IPS-NIHi11 (cell line): ENCODE measurements at regions not wholly inside any gene's neighbourhood (a gene's known extent, or its start where the extent isn't known, plus 50 kb on each side); places are given as distances from the start of the nearest gene placed in this dataset.

ENCODE experiments used
- DNase-seq: peaks from one replicate; pipeline ENCODE4 v3.0.0; 2012; ENCODE audit warnings: mixed read lengths, low spot score

DNA sequence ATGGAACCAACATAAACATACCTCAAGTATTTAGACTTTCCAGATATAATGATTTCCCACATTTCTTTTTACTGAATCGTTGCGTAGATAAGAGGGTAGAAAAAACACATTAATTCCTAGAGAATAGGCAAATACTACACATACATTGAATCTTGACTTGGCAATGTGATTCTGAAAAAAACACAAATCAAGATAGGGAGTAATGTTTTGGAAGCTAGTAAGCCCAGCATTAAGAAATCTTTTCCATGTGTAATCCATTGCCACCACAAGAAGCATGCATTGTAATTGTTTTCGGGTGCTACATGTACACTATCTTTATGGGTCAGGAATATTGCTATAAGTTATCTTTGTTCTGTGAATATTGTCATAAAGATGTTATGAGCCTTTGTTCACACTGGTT, 269.8 kb upstream of the PDGFD start:
- no peak for DNase-seq

DNA sequence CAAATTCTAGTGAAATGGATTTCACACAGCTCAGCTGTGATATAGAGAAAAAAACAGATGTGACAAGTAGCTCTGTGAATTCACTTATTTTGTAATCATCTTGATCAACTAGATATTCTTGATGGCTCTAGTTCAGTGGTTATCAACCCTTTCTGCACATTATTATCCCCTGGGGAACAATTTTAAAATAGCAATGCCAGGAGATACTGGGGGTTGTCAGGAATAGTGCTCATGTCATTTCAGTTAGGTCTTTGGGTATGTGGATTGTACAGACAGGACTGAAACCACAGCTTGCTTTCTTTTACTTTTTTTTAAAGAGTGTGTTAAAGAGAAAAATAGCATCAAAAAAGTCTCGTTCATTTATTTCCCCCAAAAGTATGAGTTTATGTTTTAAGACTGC, 269.0 kb upstream of the PDGFD start:
- DNase-seq = no peak

- no peak for DNase-seq
Measured at GRCh38 chr11:104432526-104432925, 268.6 kb upstream of the PDGFD start.

- DNase-seq = no peak
Measured at GRCh38 chr11:104422324-104422944, 258.5 kb upstream of the PDGFD start.

DNA sequence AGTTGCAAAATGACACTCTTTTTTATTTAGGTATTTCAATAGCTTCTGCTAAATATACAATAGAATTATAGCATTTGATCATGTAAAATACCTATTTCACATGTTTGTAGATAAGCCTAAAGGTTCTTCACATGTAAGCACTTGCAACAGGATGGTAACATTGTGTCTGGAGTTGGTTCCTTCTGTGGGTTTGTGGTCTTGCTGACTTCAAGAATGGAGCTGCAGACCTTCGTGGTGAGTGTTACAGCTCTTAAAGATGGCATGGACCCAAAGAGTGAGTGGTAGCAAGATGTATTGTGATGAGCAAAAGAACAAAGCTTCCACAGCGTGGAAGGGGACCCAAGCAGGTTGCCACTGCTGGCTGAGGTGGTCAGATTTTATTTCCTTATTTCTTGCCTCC, 246.4 kb upstream of the PDGFD start:
- no peak for DNase-seq

GRCh38 chr11:104408630-104409029, 244.7 kb upstream of the PDGFD start:
- DNase-seq = no peak

GRCh38 chr11:104405277-104405676, 241.3 kb upstream of the PDGFD start:
- no peak for DNase-seq

GRCh38 chr11:104404231-104405175, 240.6 kb upstream of the PDGFD start:
- no peak for DNase-seq

DNA sequence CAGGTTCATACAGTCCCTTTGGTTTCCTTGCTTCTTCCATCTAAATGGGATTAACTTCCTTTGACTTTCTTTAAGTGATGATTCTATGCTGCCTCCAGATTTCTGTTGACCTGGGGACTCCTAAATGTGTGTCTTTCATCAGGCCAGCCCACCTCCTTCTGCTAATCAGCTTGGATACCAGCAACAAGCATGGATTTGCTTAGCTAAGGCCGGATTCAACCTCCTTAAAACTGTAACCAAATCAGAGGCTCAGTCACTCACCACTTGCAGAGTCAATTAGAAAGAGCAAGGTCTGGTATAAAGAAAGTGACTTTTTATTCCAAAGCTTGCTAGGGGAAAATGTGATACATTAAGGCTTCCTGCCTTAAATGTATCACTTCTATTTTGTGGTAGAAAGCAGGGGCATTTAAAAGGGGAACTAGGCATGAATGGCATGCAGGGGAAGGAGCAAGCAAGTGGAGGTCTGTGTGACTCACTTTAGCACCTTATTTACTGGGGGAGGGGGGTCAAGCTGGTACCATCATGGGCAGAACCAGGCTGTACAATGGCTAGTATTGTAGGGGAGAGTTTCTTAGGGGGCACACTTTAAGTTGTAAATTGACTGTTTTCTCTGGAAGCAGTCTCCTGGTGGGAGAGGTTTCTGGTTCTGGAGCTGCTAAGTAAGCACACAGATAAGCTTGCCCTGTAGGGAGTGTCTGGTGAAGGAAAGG, 239.0 kb upstream of the PDGFD start:
- DNase-seq = peak; percentile 36

DNA sequence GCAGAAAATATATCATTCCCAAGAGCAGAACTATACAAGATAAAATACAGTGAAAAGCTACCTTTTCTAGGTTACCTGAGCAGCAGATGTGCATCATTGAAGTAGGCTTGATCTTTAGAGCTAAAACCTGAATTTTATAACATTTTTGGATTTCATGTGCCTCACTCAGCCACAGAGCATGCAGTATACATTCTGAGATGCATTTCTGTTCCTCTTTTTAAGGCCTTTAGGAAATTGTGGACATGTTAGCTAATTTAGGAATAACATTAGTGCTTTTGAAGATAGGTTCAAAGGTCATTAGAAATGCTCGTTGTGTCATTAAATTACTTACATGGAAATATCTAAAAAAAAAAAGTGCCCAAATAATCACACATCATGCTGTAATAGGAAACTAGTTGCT, 230.6 kb upstream of the PDGFD start:
- no peak for DNase-seq

GRCh38 chr11:104390651-104391050, 226.7 kb upstream of the PDGFD start:
- peak; percentile 16 for DNase-seq

DNA sequence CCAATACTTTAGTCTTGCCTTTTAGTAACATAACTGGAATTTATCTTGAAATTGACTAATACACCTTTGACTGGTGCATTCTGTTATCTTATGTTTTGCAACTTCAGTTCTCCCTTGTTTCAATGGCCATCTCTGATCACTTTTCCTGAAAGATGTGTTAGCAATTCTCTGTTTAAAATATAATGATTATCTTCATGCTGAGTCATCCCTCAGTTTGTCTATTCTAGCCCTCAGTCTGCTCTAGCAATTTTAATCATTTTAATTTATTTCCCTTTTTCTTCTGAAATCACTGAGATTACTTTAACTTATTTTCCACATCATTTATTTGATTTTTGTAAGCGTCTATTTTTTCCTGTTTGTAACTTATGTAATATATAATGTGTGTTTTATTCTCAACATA, 221.9 kb upstream of the PDGFD start:
- DNase-seq = no peak

DNA sequence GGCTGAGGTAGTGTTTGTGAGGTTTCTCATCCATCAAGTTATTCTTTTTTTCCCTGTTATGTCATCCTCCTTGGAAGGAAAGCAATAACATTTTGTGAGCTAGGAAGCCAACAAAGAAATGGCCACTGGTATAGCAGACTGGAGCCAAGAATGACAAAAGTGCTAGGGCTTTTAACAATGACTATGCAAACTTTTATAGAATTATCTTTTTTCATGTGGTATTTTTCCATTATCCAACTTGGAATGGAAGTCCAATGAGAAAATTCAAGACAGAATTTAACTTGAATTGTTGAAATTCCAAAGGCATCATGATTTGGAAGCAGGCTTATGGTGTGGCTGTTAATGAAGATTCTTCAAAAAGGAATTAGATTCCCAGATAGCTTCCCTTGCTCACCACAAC, 216.4 kb upstream of the PDGFD start:
- no peak for DNase-seq

DNA sequence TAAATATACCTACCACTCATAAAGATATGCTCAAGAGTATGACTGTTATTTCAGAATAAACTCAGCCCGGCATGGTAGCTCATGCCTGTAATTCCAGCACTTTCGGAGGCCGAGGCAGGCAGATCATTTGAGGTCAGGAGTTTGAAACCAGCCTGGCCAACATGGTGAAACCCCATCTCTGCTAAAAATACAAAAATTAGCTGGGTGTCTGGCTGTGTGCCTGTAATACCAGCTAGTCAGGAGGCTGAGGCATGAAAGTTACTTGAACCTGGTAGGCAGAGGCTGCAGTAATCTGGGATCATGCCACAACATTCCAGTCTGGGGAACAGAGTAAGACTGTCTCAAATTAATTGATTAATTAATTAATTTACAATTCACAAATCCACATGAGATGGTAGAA, 208.2 kb upstream of the PDGFD start:
- DNase-seq = no peak

DNA sequence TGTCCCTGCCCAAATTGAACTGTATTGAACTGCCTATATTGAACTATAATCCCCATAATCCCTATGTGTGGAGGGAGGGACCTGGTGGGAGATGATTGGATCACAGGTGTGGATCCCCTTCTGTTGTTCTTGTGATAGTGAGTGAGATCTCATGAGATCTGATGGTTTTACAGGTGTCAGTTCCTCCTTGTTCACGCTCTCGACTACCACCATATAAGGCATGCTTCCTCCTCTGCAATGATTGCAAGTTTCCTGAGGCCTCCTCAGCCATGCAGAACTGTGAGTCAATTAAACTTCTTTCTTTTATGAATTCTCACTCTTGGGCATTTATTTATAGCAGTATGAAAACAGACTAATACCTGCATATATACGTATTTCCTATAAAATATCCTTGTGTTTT, 206.5 kb upstream of the PDGFD start:
- no peak for DNase-seq

DNA sequence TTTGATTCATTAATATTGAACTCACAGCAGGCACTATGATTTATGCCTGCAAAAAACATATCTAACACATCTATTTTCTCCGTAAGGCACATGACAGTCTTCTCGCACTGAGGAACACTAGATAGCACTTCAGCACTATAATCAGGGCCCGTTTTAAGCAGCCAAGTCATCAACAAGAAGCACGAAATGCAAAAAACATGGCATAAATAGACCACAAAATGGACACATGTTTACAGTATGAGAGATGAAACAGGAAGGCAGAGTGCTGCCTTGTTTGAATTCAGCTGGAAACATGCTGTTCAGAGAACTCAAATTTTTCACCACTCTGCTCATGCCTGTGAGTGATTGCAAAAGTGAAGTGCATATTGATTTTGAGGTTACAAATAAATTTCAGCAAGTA, 205.8 kb upstream of the PDGFD start:
- no peak for DNase-seq

DNA sequence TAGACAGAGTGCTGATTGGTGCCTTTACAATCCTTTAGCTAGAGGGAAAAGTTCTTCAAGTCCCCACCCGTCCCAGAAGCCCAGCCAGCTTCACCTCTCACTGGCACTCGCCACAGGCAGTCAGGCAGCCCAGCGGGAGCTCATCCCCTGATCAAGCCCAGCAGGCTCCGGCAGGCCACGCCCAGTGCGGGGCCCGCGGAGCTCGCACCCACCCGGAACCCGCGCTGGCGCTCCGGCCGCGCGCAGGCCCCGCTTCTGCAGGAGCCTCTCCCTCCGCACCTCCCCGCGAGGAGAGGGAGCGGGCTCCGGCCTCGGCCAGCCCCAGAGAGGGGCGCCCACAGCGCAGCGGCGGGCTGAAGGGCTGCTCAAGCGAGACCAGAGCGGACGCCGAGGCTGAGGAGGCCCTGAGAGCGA, 202.4 kb upstream of the PDGFD start:
- no peak for DNase-seq

- no peak for DNase-seq
Measured at GRCh38 chr11:104365676-104366075, 201.7 kb upstream of the PDGFD start.

GRCh38 chr11:104361975-104362374, 198.0 kb upstream of the PDGFD start:
- DNase-seq = no peak

GRCh38 chr11:104352036-104352435, 188.1 kb upstream of the PDGFD start:
- DNase-seq = no peak

GRCh38 chr11:104343578-104343977, 179.6 kb upstream of the PDGFD start:
- DNase-seq = peak; percentile 17

- DNase-seq = no peak
Measured at GRCh38 chr11:104340590-104340989, 176.6 kb upstream of the PDGFD start.

DNA sequence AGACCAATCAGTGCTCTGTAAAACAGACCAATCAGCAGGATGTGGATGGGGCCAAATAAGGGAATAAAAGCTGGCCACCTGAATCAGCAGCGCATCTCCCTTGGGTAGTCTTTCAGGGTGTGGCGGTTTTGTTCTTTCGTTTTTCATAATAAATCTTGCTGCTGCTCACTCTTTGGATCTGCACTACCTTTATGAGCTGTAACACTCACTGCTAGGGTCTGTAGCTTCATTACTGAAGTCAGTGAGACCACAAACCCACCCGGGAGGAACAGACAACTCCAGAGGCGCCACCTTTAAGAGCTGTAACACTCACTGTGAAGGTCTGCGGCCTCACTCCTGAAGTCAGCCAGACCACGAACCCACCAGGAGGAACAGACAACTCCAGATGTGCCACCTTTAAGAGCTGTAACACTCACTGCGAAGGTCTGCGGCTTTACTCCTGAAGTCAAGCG, 175.5 kb upstream of the PDGFD start:
- no peak for DNase-seq
